DMS53 (cell line): ENCODE measurements at regions not wholly inside any gene's neighbourhood (a gene's known extent, or its start where the extent isn't known, plus 50 kb on each side); places are given as distances from the start of the nearest gene placed in this dataset.
"Not testable (repeated sequence)": the region's sequence is repeated elsewhere in the genome, so short reads cannot be mapped to it uniquely, and the experiment has no call there.

Experiments
- DNase-seq: peaks from one replicate; lab custom pipeline; 2025; lab: John Stamatoyannopoulos, UW

DNA sequence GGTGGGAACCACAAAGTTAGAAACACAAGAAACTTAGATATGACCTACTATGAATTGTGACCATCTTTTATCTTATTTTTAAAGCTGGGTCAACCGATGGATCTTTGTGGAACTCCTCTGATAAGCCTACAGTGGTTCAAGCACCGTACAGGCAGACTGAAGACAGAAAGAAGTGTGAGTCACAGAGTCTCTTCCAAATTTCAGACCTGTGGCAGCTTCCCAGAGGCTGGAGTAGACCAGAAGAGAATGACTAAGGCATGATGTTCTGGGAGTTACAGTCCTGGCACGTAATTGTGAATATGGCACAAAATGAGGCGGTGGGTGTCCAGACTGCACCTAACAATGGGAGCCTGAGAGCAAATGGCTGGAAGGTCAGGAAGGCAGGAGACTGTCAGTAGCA, 70.0 kb downstream of the LMO4 start:
- DNase-seq: no peak

- DNase-seq: peak; percentile 53
Observed at GRCh38 chr1:87399264-87399663, 70.6 kb downstream of the LMO4 start.

DNA sequence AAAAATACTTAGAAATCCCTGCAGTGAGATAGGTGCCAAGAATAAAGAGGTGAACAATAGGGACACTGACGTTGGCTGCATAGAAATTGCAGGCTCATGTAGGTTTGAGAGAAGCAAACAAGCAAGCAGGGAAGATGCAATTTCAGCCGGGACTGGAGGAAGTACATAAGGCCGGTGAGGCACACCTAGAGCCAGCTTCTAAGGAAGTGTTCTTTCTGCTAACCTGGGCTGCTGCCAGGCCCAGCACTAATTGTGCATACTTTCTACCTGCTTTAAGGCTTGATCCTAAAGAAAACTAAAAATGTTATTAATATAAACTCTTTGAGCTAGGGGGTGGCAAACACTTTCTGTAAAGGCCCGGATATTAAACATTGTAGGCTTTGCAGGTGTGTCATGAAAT, 71.0 kb downstream of the LMO4 start:
- DNase-seq: no peak

- DNase-seq: no peak
Observed at GRCh38 chr1:87400813-87401212, 72.1 kb downstream of the LMO4 start.

DNA sequence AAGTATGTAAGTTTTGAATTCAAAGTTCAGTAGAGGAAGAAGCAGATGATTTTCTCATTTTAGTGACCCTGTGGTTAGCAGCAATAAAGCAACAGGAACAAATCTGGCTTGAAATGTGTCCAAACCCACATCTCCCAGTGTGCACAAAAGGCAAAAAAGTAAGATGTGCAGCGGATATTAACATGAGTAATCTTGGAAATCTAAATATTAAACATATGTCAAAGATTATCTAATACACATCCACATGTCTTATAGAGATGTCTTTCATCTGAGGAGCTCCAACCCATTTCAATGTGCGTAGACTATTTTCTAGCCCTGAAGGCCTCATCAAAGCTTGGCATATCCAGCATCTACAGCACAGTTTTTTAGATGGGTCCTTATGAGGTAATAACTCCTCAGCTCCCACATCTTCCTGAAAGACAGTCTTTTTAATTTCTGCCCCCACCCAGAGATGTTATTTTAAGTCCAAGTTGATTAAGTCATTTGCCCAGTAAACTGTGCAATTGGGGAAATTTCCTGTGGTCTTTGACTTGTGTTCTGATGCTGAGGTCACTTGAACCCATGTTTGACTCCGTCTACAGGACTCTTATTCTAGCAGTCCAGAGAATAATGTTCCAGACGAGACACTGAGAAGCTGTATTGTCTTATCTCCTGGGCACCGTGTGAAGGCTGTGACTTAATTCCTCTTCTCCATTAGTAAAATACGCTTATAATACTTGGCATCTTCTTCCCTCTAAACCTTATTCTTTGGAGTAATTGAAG, 73.7 kb downstream of the LMO4 start:
- no peak for DNase-seq

DNA sequence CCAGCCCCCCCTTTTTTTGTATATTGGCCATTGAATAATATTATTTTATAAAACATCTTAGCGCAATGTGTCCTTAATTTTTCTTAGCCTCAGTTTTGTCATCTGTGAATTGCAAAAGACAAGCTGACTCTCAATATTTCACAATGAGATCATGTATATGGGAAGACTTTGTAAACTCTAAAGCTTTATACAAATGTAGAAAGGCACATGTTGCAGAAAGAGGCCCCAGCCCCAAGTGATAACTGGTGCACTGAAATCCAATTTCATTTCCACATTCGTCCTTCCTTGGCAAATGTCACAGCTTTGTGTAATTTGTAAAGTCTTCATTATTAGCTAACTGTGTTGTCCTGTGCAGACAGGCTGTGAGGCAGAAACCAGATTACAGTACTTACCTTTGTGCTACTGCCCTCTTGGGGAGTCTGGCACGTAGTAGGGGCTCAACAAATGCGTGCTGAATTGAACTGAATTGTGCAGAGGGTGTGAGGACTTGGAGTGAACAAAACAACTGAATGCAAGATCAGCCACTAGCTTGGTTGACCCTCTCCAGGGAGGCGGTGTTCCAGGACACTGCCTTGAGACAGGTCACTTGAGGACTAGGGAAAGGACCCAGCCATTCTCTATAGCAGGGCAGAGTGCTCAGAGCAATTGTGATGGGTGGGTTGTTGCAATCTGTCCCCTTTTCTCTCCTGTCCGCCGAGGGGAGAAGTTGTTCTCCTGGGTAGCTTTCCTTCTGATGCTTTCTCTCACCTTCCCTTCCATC, 74.6 kb downstream of the LMO4 start:
- no peak for DNase-seq

- DNase-seq: no peak
Observed at GRCh38 chr1:87404296-87404695, 75.6 kb downstream of the LMO4 start.

GRCh38 chr1:87408665-87409248, 80.1 kb downstream of the LMO4 start:
- DNase-seq: no peak

DNA sequence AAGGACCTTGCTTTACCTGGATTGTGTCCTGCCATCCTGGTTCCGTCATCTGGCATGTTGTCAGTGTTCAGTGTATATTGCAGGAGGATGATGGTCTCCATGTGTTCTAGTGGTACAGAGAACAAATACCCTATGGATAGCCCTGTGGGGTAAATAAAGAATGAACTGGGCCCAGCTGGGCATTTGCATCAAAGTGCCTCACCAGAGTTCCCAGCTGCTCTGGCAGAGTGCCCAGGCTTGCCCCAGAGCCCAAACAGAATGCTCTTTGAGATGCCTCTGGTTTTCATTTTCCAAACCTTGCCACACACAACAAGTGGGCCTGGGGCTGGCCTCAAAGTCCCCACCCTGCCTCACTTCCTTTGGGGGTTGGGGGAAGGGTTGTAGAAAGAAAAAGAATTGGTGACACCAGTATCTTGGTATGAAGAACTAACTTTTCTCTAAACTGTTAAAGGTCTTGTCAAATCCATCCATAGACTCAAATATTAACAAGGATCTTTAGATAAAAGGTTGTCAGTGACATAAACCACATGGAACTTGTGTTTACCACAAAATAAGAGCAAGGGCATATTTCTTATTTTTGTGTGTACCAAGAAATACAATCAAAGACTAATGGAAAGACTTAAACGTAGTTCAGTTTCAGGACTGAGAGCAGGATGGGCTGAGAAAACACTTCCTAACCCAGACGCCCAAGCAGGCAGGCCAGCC, 82.2 kb downstream of the LMO4 start:
- DNase-seq: peak; percentile 56

GRCh38 chr1:87413846-87414245, 85.2 kb downstream of the LMO4 start:
- not testable (repeated sequence) for DNase-seq

GRCh38 chr1:87418048-87418447, 89.4 kb downstream of the LMO4 start:
- DNase-seq: no peak

DNA sequence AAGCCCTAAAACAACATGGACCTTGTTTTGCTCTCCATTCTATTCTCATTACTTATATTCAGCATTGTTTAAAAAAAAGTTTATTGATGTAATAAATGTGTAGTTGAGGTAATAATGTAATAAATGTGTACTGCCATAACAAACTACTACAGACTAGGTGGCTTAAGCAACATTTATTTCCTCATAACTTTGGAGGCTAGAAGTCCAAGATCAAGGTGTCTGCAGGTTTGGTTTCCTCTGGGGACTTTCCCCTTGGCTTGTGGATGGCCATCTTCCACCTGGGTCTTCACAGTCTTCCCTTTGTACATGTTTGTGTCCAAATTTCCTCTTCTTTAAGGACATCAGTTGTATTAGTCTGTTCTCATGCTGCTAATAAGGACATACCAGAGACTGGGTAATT, 93.1 kb downstream of the LMO4 start:
- DNase-seq: no peak

GRCh38 chr1:87424541-87424940, 95.9 kb downstream of the LMO4 start:
- DNase-seq: peak; percentile 11

GRCh38 chr1:87426463-87427249, 98.0 kb downstream of the LMO4 start:
- DNase-seq: no peak

GRCh38 chr1:87428367-87428766, 99.7 kb downstream of the LMO4 start:
- no peak for DNase-seq

GRCh38 chr1:87428883-87429282, 100.2 kb downstream of the LMO4 start:
- DNase-seq: no peak

- DNase-seq: no peak
Observed at GRCh38 chr1:87432685-87433084, 104.0 kb downstream of the LMO4 start.

DNA sequence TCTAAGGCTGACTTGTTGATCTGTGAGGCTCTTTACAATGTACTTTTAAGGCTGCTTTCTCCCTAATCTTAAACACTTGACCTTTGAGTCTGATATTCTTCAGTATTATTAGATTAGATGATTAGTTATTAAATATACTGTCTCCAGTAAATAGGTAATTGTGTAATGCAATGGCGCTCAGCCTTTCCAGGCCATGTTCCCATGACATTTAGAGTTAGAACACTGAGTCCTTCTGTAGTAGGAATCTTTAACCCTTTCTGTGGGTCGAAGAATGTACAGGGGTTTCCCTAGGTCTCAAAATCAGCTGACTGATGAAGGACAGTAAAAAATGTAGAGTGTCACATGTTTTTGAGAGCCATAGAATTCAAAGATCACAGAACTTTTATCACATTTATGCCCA, 104.4 kb downstream of the LMO4 start:
- DNase-seq: not testable (repeated sequence)

DNA sequence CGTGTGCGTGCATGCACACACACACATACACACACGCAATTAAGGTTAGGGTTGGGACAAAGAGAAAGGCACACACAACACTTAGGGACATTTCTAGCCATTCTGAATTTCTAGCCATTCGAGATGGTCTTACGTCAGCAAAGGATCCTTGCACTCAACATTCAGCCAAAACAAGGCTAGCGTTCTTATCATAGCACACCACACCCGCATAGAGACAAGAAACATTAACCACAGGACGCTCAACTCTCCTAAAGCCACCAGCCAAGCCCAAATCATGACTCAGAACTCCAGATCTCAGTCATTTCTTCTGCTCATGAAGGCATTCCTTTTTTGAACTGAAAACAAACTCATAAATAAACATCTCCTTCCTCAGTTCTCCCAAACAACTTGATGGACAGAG, 106.8 kb downstream of the LMO4 start:
- DNase-seq: no peak

DNA sequence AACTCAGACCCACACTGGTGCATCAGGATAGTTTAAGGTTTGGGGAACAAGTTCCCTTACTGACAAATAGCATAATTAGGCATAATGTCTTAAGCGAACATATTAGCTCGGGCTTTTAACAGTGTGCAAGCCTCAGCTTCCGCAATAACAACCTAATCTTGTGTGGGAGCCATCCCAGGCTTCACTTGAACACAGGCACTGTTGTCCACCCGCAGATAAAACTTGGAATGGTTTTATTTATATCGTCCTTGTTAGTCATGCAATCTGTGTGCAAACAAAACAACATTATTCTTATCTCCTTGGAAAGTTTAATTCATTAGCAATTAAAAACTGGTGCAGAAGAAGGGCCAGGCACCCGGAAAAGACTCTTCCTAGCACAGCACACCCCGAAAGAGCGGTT, 107.4 kb downstream of the LMO4 start:
- DNase-seq: not testable (repeated sequence)

DNA sequence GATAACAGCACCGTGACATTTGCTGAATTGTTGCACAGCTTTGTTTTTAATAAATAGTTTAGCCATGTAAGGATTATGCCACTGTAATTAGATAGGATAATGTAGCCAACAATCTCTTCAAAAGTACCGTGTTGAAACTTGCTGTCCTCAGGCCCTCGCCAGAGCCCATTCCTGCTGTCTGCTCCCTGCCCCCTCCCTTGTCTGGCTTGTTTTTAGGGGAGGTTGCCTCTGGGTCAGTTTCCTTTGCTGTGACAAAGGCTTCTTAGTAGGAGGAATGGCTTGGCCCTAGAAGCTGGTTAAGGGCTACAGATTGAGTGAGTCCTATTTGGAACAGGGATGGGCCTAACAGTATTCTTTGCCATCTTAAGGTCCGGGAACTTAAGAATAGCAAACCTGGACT, 107.9 kb downstream of the LMO4 start:
- no peak for DNase-seq
